ENCODE measurements at regions not wholly inside any gene's neighbourhood (a gene's known extent, or its start where the extent isn't known, plus 50 kb on each side); places are given as distances from the start of the nearest gene placed in this dataset.

- H2AFZ ChIP-seq (ENCODE audit: low read length): no peak overlapping the region
- no peak overlapping the region for H3K4me2 ChIP-seq (ENCODE audit: low read depth, low read length, poor library complexity, severe bottlenecking)
- H3K4me1 ChIP-seq (ENCODE audit: low read length): no peaks in the 10 kb centered on the region
- H4K20me1 ChIP-seq (ENCODE audit: insufficient read depth, low read depth, low read length): no peaks in the 10 kb centered on the region
- H3K9me2 ChIP-seq (replicated peaks; ENCODE audit: insufficient read depth, low read length): no peaks in the 10 kb centered on the region
- DNase-seq: no peak
- no peak overlapping the region for H3K4me3 ChIP-seq (ENCODE audit: low read length)
- H3K27me3 ChIP-seq (ENCODE audit: low read length): no peaks in the 10 kb centered on the region
- no peaks in the 10 kb centered on the region for H3K9me3 ChIP-seq (ENCODE audit: low read length)
- H3K9ac ChIP-seq (ENCODE audit: low read length): no peak overlapping the region
- H3K79me2 ChIP-seq (ENCODE audit: low read length): no peaks in the 10 kb centered on the region
- no peak overlapping the region for H3K27ac ChIP-seq (ENCODE audit: low read length)
- no peaks in the 10 kb centered on the region for H3K36me3 ChIP-seq (ENCODE audit: insufficient read depth, low read length)
Measured at GRCh38 chr1:29428997-29429396, 192.7 kb downstream of the PTPRU start.

- H3K9me3 ChIP-seq (ENCODE audit: low read length): no peaks in the 10 kb centered on the region
Measured at GRCh38 chr1:29428280-29428615, 191.9 kb downstream of the PTPRU start.

GRCh38 chr1:29427614-29428279 is 191.4 kb downstream of the PTPRU start:
- H3K9me3 ChIP-seq (ENCODE audit: low read length): no peaks in the 10 kb centered on the region
- no peak overlapping the region for H2AFZ ChIP-seq (ENCODE audit: low read length)
- H3K36me3 ChIP-seq (ENCODE audit: insufficient read depth, low read length): no peaks in the 10 kb centered on the region
- H3K27ac ChIP-seq (ENCODE audit: low read length): no peak overlapping the region
- no peaks in the 10 kb centered on the region for H3K9me2 ChIP-seq (replicated peaks; ENCODE audit: insufficient read depth, low read length)
- H3K4me3 ChIP-seq (ENCODE audit: low read length): no peak overlapping the region
- H3K9ac ChIP-seq (ENCODE audit: low read length): no peak overlapping the region
- H4K20me1 ChIP-seq (ENCODE audit: insufficient read depth, low read depth, low read length): no peaks in the 10 kb centered on the region
- no peaks in the 10 kb centered on the region for H3K79me2 ChIP-seq (ENCODE audit: low read length)
- H3K27me3 ChIP-seq (ENCODE audit: low read length): no peaks in the 10 kb centered on the region
- H3K4me1 ChIP-seq (ENCODE audit: low read length): no peaks in the 10 kb centered on the region
- H3K4me2 ChIP-seq (ENCODE audit: low read depth, low read length, poor library complexity, severe bottlenecking): no peak overlapping the region
- no peak for DNase-seq

More at GRCh38 chr1:29428280-29428615, 191.9 kb downstream of the PTPRU start:
- H3K9me2 ChIP-seq (replicated peaks; ENCODE audit: insufficient read depth, low read length): no peaks in the 10 kb centered on the region
- no peaks in the 10 kb centered on the region for H3K27me3 ChIP-seq (ENCODE audit: low read length)
- H3K79me2 ChIP-seq (ENCODE audit: low read length): no peaks in the 10 kb centered on the region
- no peak overlapping the region for H3K27ac ChIP-seq (ENCODE audit: low read length)
- no peaks in the 10 kb centered on the region for H4K20me1 ChIP-seq (ENCODE audit: insufficient read depth, low read depth, low read length)
- H2AFZ ChIP-seq (ENCODE audit: low read length): no peak overlapping the region
- no peak overlapping the region for H3K4me3 ChIP-seq (ENCODE audit: low read length)
- no peak overlapping the region for H3K9ac ChIP-seq (ENCODE audit: low read length)
- H3K4me2 ChIP-seq (ENCODE audit: low read depth, low read length, poor library complexity, severe bottlenecking): no peak overlapping the region
- H3K4me1 ChIP-seq (ENCODE audit: low read length): no peaks in the 10 kb centered on the region
- no peaks in the 10 kb centered on the region for H3K36me3 ChIP-seq (ENCODE audit: insufficient read depth, low read length)
- DNase-seq: no peak

GRCh38 chr1:29426701-29427279 is 190.5 kb downstream of the PTPRU start:
- Histone ChIP-seq H2AFZ (ENCODE audit: low read length) (no peak overlapping the region), H3K4me2 (ENCODE audit: low read depth, low read length, poor library complexity, severe bottlenecking) (no peak overlapping the region), H3K36me3 (ENCODE audit: insufficient read depth, low read length) (no peaks in the 10 kb centered on the region), H3K9me3 (ENCODE audit: low read length) (no peaks in the 10 kb centered on the region), H4K20me1 (ENCODE audit: insufficient read depth, low read depth, low read length) (no peaks in the 10 kb centered on the region), H3K27ac (ENCODE audit: low read length) (no peak overlapping the region), H3K9ac (ENCODE audit: low read length) (no peak overlapping the region), H3K9me2 (replicated peaks; ENCODE audit: insufficient read depth, low read length) (no peaks in the 10 kb centered on the region), H3K27me3 (ENCODE audit: low read length) (no peaks in the 10 kb centered on the region), H3K4me1 (ENCODE audit: low read length) (no peaks in the 10 kb centered on the region), H3K4me3 (ENCODE audit: low read length) (no peak overlapping the region), H3K79me2 (ENCODE audit: low read length) (no peaks in the 10 kb centered on the region)
- DNase-seq: no peak

GRCh38 chr1:29425631-29426030 is 189.3 kb downstream of the PTPRU start:
- H2AFZ ChIP-seq (ENCODE audit: low read length): no peak overlapping the region
- no peaks in the 10 kb centered on the region for H3K79me2 ChIP-seq (ENCODE audit: low read length)
- no peaks in the 10 kb centered on the region for H3K9me2 ChIP-seq (replicated peaks; ENCODE audit: insufficient read depth, low read length)
- no peaks in the 10 kb centered on the region for H3K36me3 ChIP-seq (ENCODE audit: insufficient read depth, low read length)
- H4K20me1 ChIP-seq (ENCODE audit: insufficient read depth, low read depth, low read length): no peaks in the 10 kb centered on the region
- no peak overlapping the region for H3K4me3 ChIP-seq (ENCODE audit: low read length)
- no peaks in the 10 kb centered on the region for H3K9me3 ChIP-seq (ENCODE audit: low read length)
- no peak overlapping the region for H3K4me2 ChIP-seq (ENCODE audit: low read depth, low read length, poor library complexity, severe bottlenecking)
- H3K27me3 ChIP-seq (ENCODE audit: low read length): no peaks in the 10 kb centered on the region
- no peak overlapping the region for H3K27ac ChIP-seq (ENCODE audit: low read length)
- no peak overlapping the region for H3K9ac ChIP-seq (ENCODE audit: low read length)
- peaks cover under 1% of the 10 kb centered on the region for H3K4me1 ChIP-seq (ENCODE audit: low read length)
- no peak for DNase-seq

- H3K9me2 ChIP-seq (replicated peaks; ENCODE audit: insufficient read depth, low read length): no peaks in the 10 kb centered on the region
- no peaks in the 10 kb centered on the region for H3K36me3 ChIP-seq (ENCODE audit: insufficient read depth, low read length)
- H4K20me1 ChIP-seq (ENCODE audit: insufficient read depth, low read depth, low read length): no peaks in the 10 kb centered on the region
- H3K4me3 ChIP-seq (ENCODE audit: low read length): no peak overlapping the region
- no peak overlapping the region for H2AFZ ChIP-seq (ENCODE audit: low read length)
- no peaks in the 10 kb centered on the region for H3K9me3 ChIP-seq (ENCODE audit: low read length)
- no peak overlapping the region for H3K27ac ChIP-seq (ENCODE audit: low read length)
- no peak overlapping the region for H3K4me2 ChIP-seq (ENCODE audit: low read depth, low read length, poor library complexity, severe bottlenecking)
- DNase-seq: no peak
- H3K79me2 ChIP-seq (ENCODE audit: low read length): no peaks in the 10 kb centered on the region
- H3K27me3 ChIP-seq (ENCODE audit: low read length): no peaks in the 10 kb centered on the region
- H3K9ac ChIP-seq (ENCODE audit: low read length): no peak overlapping the region
- H3K4me1 ChIP-seq (ENCODE audit: low read length): peaks cover 7% of the 10 kb centered on the region
Measured at GRCh38 chr1:29424266-29424665, 187.9 kb downstream of the PTPRU start.

- H3K27ac ChIP-seq (ENCODE audit: low read length): no peak overlapping the region
- H3K4me1 ChIP-seq (ENCODE audit: low read length): peaks cover 7% of the 10 kb centered on the region
- H3K9me2 ChIP-seq (replicated peaks; ENCODE audit: insufficient read depth, low read length): no peaks in the 10 kb centered on the region
- no peaks in the 10 kb centered on the region for H3K9me3 ChIP-seq (ENCODE audit: low read length)
- no peaks in the 10 kb centered on the region for H3K36me3 ChIP-seq (ENCODE audit: insufficient read depth, low read length)
- H3K4me3 ChIP-seq (ENCODE audit: low read length): no peak overlapping the region
- H3K9ac ChIP-seq (ENCODE audit: low read length): no peak overlapping the region
- H3K27me3 ChIP-seq (ENCODE audit: low read length): no peaks in the 10 kb centered on the region
- no peaks in the 10 kb centered on the region for H4K20me1 ChIP-seq (ENCODE audit: insufficient read depth, low read depth, low read length)
- H2AFZ ChIP-seq (ENCODE audit: low read length): no peak overlapping the region
- H3K4me2 ChIP-seq (ENCODE audit: low read depth, low read length, poor library complexity, severe bottlenecking): no peak overlapping the region
- DNase-seq: no peak
- no peaks in the 10 kb centered on the region for H3K79me2 ChIP-seq (ENCODE audit: low read length)
Measured at GRCh38 chr1:29420202-29420601, 183.9 kb downstream of the PTPRU start.

- H3K79me2 ChIP-seq (ENCODE audit: low read length): no peaks in the 10 kb centered on the region
- no peaks in the 10 kb centered on the region for H3K36me3 ChIP-seq (ENCODE audit: insufficient read depth, low read length)
- H3K9me2 ChIP-seq (replicated peaks; ENCODE audit: insufficient read depth, low read length): no peaks in the 10 kb centered on the region
- H3K9me3 ChIP-seq (ENCODE audit: low read length): no peaks in the 10 kb centered on the region
- H2AFZ ChIP-seq (ENCODE audit: low read length): no peak overlapping the region
- no peak overlapping the region for H3K4me2 ChIP-seq (ENCODE audit: low read depth, low read length, poor library complexity, severe bottlenecking)
- no peak overlapping the region for H3K9ac ChIP-seq (ENCODE audit: low read length)
- DNase-seq: no peak
- no peak overlapping the region for H3K27ac ChIP-seq (ENCODE audit: low read length)
- H3K4me1 ChIP-seq (ENCODE audit: low read length): peaks cover 7% of the 10 kb centered on the region
- no peaks in the 10 kb centered on the region for H3K27me3 ChIP-seq (ENCODE audit: low read length)
- H4K20me1 ChIP-seq (ENCODE audit: insufficient read depth, low read depth, low read length): no peaks in the 10 kb centered on the region
- H3K4me3 ChIP-seq (ENCODE audit: low read length): no peak overlapping the region
Measured at GRCh38 chr1:29417971-29418370, 181.6 kb downstream of the PTPRU start.
